HG03045 (cell line): ENCODE measurements at regions not wholly inside any gene's neighbourhood (a gene's known extent, or its start where the extent isn't known, plus 50 kb on each side); places are given as distances from the start of the nearest gene placed in this dataset.
A peak's percentile ranks its signal among the peaks of the same experiment; 100 is the strongest.
"Not testable (repeated sequence)": the region's sequence is repeated elsewhere in the genome, so short reads cannot be mapped to it uniquely, and the experiment has no call there.

Source experiments
- ATAC-seq: cut with Tn5 transposase; IDR thresholded peaks from one replicate; pipeline ENCODE4 v1.9.1; 2021; ENCODE audit warnings: mild to moderate bottlenecking, moderate library complexity; ENCODE audit not compliant: unreplicated experiment

DNA sequence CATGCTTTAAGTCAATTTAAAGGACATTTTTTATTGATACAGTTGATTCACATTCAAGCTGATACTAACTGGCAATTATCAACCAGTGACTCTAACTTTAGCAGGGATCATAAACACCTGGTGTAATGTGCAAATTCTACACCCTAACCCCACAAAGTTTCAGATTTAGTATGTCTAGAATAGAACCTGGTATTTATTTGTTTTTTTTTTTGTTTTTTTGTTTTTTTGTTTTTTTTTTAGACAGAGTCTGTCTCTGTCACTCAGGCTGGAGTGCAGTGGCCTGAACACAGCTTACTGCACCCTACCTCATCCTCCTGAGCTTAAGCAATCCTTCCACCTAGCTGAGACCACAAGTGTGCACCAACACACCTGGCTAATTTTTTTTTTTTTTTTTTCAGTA, 311.2 kb upstream of the SEMA6A start:
- ATAC-seq = peak; percentile 78

DNA sequence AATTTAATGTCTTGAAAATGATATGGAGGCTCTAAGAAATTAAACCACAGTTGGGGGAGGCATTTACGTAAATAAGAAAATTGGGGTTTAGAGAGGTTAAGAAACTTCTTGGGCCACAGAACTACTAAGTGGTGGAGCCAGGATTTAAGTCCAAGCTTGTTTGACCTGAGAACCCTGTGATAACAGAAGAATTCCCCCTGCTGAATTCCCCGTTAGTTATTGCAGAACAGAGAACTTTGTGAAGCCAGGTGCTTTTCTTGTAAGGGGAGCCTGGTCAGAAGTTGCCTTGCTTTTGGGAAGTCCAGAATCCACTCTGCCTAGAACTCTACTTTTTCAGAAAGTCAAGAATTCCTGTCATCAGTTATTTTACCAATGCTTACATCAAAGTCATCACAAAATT, 309.3 kb upstream of the SEMA6A start:
- peak; percentile 43 for ATAC-seq

DNA sequence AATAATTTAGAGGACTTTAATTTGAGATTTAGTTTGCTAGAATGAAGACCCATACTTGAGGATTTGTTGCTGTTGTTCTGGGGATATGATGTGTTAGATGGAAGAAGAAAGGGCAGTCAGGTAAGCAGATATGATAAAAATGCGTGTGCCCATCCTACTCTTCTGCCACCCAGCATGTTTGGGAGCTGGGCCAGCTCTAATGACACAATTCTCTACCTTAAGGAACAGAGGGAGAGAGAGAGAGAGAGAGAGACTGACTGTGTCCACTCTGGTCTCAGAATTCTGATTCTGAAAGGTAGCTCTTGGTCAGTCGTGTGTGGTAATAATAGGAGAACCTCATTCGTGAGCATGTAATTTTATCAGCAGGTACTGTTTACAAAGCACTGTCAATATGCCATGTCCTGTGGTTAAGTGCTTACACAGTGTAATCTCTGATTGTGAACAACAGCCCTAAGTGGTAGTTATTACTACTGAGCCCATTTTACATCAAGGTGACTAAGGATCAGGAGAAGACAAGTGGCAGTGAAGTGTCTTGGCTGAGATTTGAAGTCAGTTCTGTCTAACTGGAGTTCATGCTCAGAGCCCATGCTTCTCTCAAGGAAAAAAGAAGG, 307.4 kb upstream of the SEMA6A start:
- ATAC-seq = no peak

DNA sequence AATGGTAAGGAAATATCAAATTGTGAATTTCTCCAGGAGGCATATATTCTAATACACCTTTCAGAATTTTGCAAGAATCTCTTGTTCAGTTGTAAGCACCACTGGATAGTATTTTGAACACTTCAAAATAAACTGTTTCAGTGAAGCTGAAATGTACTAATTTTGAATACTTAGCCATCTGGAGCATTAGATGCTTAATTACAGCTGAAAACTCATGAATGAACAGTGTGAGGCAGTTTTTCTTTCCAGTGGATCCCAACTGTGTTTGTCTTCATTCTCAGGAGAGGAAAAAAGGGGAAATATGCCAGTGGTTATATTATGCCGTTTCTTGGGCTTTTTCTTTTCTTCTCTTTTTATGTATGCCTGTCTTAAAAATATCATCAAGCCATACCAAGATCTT, 306.0 kb upstream of the SEMA6A start:
- ATAC-seq = no peak

DNA sequence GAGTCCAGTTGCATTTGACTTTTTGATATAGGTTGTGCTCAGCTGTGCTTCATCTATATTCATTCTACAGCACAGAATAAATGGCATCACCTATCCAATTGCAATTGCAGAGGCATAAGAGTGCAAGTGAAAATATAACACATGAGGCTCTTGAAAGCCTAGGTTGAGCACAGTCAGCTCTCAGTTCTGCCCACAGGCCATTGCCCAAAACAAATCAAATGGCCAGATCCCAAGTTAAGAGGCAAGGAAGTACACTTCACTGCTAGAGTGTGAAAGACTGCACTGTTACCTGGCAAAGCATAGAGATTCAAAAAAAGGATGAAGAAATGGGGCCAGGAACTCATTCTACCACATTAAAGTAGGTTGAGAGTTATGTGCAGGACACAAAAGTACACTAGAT, 305.5 kb upstream of the SEMA6A start:
- no peak for ATAC-seq

DNA sequence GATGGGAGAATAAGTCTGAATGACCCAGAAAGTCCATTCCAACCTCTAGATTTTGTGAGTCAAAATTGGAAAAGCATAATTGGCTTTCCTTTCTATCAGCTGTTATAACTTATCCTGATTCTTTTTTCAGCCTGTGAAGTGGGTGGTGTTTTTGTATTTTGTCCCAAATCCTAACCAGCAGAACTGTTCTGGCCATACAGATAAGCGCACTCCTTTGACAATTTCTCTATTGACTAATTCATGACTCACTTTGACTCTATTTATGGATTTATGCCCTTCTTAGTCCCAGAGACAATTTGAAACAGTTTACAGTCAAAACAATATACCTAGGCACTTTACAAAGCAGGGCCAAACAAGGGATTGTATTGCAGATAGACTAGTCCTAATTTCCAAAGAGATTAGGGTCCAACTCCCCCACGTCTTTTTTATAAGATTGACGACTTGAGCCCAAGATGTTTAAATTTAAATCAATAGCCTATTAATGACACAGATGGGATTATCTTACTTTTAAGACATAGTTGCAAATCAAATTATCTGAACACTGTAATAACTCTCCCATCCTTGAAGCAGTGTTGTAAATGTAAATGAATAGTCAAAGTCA, 301.7 kb upstream of the SEMA6A start:
- ATAC-seq = no peak

DNA sequence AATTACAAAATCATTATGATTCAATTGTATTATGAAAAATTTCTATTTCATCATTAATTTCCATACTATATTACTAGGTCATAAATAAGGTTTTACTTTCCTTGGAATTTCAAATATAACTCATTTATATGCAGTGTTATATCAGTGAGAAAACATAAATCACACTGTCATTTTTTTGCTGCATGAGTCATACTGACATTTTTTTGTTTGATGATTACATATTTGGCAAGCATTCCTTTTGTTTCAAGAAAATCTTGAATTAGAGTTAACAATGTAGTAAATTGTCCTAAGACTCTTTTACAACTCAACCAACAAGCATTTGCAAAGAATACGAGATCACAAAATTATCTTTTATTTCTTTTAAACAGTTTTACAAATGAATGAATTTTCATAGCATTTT, 298.4 kb upstream of the SEMA6A start:
- no peak for ATAC-seq

DNA sequence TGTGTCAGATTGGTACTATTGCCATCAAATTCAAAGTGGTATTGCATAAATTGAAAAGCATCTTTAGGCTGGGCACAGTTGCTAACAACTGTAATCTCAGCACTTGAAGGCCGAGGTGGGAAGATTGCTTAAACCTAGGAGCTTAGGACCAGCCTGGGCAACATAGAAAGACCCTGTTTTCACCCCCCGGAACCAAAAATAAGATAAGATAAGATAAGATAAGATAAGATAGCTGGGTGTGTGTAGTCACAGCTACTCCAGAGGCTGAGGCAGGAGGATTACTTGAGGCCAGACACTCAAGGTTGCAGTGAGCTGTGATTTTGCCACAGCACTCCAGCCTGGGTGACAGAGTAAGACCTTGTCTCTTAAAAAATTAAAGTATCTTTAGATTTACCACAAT, 297.9 kb upstream of the SEMA6A start:
- ATAC-seq = no peak

DNA sequence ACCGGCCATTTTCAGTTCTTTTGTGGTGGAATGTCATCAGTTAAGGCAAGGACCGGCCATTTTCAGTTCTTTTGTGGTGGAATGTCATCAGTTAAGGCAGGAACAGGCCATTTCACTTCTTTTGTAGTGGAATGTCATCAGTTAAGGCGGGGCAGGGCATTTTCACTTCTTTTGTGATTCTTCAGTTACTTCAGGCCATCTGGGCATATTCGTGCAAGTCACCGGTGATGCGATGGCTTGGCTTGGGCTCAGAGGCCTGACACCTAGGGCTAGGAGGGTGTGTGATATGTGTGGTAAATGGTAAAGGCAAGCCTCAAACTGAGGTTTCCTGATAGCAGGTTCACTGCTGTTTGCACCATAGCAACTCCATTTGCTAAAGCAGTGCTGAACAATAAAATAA, 293.2 kb upstream of the SEMA6A start:
- not testable (repeated sequence) for ATAC-seq

DNA sequence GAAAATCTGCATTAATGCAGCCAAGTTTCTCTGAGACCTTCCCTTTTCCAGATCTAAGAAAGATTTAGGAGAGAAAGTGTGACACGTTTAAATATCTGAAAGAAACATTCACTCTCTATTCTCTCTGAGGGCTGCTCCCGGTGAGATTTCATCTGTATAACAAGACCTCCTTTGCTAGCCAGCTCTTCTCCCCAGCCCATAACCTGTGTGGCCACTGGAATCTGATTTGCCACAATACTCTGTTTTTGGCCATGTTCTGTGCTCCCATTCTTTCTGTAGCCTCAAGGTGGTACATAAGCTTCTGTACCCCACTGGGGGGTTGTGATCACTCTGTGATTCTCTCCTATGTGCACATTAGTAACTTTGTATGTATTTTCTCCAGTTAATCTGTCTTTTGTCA, 291.0 kb upstream of the SEMA6A start:
- no peak for ATAC-seq

DNA sequence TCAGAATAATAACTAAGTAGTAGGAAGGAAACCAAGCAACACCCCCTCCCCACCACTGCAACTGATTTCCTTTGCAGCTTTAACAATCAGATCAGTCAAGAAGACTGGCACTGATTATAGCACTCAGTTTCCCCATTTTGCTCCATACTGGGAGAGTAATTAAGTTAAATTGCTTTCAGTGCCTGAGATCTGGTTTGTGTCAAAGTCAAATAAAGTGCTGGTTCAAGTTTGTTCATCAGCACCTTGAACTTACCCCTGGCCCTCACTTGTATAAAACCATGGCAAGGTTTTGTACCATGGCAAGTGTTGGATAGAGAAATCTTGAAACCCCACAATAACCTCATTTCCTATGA, 290.2 kb upstream of the SEMA6A start:
- no peak for ATAC-seq

DNA sequence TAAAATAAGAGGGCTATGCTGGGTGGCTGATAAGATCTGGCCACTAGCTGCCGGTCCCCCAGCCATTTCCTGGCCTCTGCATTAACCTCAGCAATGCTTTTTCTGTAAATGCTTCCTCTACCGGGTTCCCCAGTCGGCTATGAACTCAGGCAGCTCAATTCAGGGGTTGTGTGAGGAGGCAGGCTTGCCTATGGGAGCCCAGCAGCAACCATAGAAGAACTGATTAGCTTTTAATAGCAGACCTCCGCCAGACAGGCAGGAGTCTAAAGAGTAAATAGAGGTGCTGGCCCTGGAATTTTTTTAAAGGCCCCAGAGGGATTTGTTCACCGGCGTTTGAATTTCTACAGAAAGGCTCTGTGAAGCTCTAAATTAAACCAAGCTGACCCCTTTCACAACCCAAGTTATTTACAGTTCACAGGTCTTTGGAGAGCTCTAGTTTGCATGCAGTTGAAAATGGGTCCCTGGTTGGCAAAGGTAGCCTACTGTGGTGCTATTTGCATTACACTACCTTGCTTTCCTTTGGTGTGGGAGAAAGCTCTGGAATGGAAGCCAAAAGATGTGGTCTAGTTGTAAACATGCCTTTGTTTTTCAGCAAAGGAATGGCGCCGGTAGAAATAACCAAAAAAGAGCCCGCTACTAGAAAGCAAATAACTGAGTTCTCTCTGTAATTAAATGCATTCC, 289.7 kb upstream of the SEMA6A start:
- no peak for ATAC-seq

DNA sequence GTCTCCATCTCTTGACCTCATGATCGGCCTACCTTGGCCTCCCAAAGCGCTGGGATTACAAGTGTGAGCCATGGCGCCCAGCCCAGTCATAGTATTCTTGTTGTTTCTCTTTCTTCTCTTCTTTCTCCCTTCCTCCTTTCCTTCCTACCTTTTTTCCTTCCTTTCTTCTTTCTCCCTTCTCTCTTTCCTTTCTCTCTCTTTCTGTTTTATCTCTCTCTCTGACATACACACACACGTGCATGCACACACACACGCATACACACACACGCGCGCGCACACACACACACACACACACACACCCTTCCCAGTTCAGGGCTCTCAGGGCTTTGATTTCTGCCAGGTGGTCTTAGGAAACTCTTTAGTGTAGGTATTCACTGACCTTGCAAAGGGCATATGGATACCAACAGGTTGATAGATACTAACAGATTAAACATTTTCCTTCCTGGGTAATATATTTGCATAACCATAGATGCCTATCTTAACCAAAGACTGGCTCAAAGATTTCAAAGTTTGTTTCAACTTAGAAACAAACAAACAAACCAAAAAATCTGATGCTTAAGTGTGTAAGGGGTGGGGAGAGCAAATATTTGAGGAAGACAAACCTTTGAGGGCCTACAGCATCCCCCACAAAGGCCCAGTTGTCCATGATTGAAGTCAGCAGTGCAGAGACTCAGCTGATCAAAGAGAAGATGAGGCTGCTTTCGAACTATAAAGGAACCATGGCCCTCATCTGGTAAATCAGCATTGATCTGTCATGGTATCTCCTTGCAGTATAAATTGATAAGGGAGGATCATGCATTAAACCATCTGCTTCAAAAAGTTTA, 288.2 kb upstream of the SEMA6A start:
- no peak for ATAC-seq

DNA sequence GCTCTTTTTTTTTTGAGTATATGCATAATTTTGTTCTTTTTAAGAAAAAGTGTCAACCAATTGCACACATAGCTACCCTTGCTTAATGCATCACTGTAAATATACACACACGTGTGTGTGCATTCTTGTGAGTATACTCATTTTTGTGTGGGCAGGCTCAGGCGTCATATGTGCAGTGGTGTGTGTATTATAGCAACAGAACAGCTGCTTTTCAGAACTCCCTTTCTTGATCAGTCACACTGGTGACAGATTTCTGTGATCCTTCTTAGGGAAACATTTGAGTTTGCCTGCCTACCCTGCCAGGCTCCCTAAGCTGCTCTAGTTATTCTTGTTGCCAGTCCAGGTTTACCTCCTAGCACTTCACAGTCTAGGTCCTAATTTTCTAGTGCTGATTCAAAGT, 287.0 kb upstream of the SEMA6A start:
- no peak for ATAC-seq

DNA sequence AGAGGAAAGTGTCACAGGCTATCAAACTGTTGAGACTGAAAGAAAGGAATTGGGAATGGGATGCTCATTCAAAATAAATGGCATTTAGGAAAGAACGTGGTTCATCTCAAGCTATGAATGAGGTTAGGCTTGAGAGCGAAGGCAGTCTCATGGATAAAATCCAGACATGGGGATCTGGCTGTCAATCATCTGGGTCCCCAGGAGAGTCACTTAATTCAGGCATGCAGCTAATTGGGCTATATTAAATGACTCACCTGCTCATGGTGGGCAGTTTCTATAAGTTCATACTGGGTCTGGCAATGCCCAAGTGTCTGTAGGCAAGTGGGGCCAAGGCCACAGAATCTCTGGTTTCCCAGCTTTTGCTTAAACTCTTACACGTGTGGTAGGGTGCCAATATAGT, 286.5 kb upstream of the SEMA6A start:
- no peak for ATAC-seq

DNA sequence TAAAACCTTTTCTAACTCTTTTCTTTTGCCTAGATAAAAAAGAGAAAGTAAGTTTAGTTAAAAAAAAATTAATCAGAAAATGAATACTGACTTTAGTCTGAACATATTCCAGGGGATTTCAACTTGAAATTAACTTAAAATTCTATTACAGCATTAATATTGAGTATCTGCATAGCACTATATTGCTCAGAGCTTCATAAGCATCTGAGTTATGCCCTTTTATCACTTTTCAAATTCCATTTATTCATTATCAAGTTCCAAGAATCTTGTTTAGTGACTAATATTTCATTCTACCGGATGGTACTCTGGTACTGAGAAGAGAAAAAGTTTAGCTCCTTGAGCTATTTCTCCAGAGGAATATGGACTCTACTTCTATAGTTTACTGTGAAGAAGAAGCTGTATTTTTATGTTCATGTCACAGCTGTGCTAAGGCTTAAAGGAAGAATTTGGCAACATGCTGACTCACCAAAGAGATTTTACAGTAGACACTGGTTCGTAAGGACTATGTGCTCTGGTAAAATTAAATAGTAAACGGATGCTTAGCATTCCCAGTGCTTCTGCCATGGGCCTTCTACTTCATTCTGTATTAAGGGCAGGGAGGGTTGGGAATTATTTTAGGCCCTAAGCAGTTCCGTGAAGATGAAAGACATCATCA, 285.2 kb upstream of the SEMA6A start:
- ATAC-seq = no peak

DNA sequence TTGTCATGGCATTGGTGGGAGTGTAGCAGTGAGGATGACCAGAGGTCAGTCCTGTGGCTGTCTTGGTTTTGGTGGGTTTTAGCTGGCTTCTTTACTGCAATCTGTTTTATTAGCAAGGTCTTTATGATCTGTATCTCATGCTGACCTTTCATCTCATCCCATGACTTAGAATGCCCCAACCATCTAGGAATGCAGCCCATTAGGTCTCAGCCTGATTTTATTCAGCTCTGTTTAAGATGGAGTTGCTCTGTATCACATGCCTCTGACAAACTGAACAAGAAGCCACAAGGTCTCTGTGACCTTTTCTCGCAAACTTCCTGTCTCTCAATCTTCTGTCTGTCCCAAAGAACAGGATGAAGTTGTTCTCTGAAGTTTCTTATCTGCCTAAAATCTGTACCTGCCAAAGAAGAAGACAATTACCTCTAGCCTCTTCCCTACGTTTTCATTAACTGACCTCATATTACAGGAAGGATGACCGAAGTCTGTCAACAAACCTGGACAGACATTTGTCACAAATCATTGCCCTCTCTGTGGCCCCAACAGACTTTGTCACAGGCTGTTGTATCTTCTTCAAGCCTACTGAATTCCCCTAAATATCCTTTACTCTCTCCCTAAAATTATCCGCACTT, 284.2 kb upstream of the SEMA6A start:
- no peak for ATAC-seq

DNA sequence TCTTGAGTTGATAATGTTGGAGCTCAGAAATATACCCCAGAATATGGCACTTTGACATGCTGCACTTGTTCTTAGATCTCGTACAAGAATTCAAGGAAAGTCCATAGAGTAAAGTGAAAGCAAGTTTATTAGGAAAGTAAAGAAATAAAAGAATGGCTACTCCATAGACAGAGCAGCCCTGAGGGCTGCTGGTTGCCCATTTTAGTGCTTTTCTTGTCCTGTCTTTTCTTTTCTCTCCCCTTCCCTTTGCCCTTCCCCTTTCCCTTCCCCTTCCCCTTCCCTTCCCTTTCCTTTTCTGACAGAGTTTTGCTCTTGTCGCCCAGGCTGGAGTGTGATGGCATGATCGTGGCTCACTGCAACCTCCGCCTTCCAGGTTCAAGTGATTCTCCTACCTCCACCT, 283.4 kb upstream of the SEMA6A start:
- ATAC-seq = not testable (repeated sequence)

DNA sequence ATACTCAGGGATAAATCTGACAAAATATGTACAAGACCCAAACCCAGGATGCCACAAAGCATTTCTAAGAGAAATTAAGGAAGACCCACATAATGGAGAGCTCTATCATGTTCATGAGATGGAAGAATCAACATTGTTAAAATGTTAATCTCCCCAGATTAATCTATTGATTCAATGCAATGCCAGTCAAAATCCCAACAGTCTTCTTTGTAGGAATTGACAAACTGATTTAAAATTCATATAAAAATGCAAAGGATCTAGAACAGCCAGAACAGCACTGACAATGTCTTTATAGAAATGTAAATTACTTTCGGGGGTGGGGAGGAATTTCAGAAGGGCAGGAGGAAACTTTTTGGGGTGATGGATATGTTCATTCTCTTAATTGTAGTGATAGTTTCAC, 281.6 kb upstream of the SEMA6A start:
- no peak for ATAC-seq

DNA sequence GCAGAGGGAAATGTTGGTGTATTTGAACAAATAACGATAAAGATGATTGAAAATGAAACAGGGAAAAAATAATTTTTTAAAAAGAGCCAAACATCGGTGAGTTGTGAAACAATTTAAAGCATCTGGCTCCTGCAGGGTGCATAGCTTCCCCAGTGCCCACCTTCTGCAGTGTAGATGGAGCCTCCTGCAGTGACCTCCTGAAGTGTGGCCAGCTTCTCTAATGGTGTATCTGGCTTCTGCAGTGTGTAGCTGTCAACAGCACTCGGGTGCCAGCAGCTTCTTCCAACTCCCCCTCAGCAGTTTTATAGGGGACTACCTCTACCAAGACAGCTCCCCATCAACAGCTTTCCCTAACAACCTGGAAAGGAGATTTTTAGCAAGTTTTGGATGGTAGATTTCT, 279.4 kb upstream of the SEMA6A start:
- no peak for ATAC-seq
